ENCODE measurements at regions not wholly inside any gene's neighbourhood (a gene's known extent, or its start where the extent isn't known, plus 50 kb on each side); places are given as distances from the start of the nearest gene placed in this dataset.

GRCh38 chr5:88115211-88115610, 153.4 kb downstream of the TMEM161B start (continued):
- TF ChIP-seq HOXB5 (CRISPR knock-in tag; IDR thresholded peaks at IDR 0.05) (no peak), MYC (IDR thresholded peaks at IDR 0.05; ENCODE audit: borderline replicate concordance, low read length) (no peak), POLR2A (IDR thresholded peaks at IDR 0.05; ENCODE audit: low read length) (no peak), POLR2AphosphoS2 (conservative IDR thresholded peaks at IDR 0.05; ENCODE audit: low read length) (no peak), NR3C1 (IDR thresholded peaks at IDR 0.05) (no peak), CHD2 (IDR thresholded peaks at IDR 0.05; ENCODE audit: low read length, partially characterized antibody) (no peak), HOXA7 (CRISPR knock-in tag; IDR thresholded peaks at IDR 0.05) (no peak), FOSB (CRISPR knock-in tag; IDR thresholded peaks at IDR 0.05) (no peak)

GRCh38 chr5:88113429-88113828, 155.2 kb downstream of the TMEM161B start:
- H3K4me3 ChIP-seq, result no peak overlapping the region
- H3K27ac ChIP-seq, result no peak overlapping the region
- ATAC-seq (no peak), FAIRE-seq (no peak), DNase-seq (ENCODE audit: low read depth in 1 of 2, low spot score in 1 of 2) (no peak)
- no peak overlapping the region for H3K4me2 ChIP-seq
- H3K9me3 ChIP-seq, result no peaks in the 10 kb centered on the region
- H3K4me1 ChIP-seq, result no peaks in the 10 kb centered on the region
- no peak for TF ChIP-seq PBX3 (IDR thresholded peaks at IDR 0.05)
- CTCF ChIA-PET, result interaction anchor here (0.7 to 1.1 kb wide), 2 partner anchors 18 to 578 kb away, joined by 3 read pairs; no protein-coding TSS in a partner anchor
- 0% methylated on average over 1 of the region's 1 CpG for WGBS (ENCODE audit: missing lambda C conversion rate)
- POLR2A ChIA-PET, result no interaction called here

GRCh38 chr5:88109818-88110217, 158.8 kb downstream of the TMEM161B start:
- Histone ChIP-seq H3K4me1 (no peaks in the 10 kb centered on the region), H3K4me2 (no peak overlapping the region), H3K9me3 (no peaks in the 10 kb centered on the region), H3K4me3 (no peak overlapping the region), H3K27ac (no peak overlapping the region)
- WGBS (ENCODE audit: missing lambda C conversion rate), result 70% methylated on average over 5 of the region's 5 CpGs
- TF ChIP-seq HMGXB4 (CRISPR knock-in tag; IDR thresholded peaks at IDR 0.05; ENCODE audit: borderline replicate concordance), result no peak
- no peak for TF ChIP-seq SMC3 (IDR thresholded peaks at IDR 0.05)
- TF ChIP-seq USF2 (IDR thresholded peaks at IDR 0.05), result no peak
- TF ChIP-seq ESRRA (IDR thresholded peaks at IDR 0.05; ENCODE audit: borderline replicate concordance, low read length), result no peak
- no peak for TF ChIP-seq RNF2 (IDR thresholded peaks at IDR 0.05; ENCODE audit: borderline replicate concordance, low read depth)
- TF ChIP-seq NFE2L2 (conservative IDR thresholded peaks at IDR 0.05; ENCODE audit: low read length), result no peak
- TF ChIP-seq FOSL2 (IDR thresholded peaks at IDR 0.05), result no peak
- TF ChIP-seq FOSL2 (CRISPR knock-in tag; IDR thresholded peaks at IDR 0.05), result no peak
- TF ChIP-seq ZSCAN20 (CRISPR knock-in tag; IDR thresholded peaks at IDR 0.05), result no peak
- no peak for TF ChIP-seq MAX (IDR thresholded peaks at IDR 0.05)
- TF ChIP-seq FOXS1 (CRISPR knock-in tag; IDR thresholded peaks at IDR 0.05), result no peak
- no peak for TF ChIP-seq TP53 (CRISPR knock-in tag; IDR thresholded peaks at IDR 0.05)
- no peak for TF ChIP-seq EP300 (IDR thresholded peaks at IDR 0.05)
- CTCF ChIA-PET, result no interaction called here
- ATAC-seq (no peak), DNase-seq (ENCODE audit: low read depth in 1 of 2, low spot score in 1 of 2) (no peak), FAIRE-seq (no peak)
- POLR2A ChIA-PET, result no interaction called here
